ENCODE measurements at regions not wholly inside any gene's neighbourhood (a gene's known extent, or its start where the extent isn't known, plus 50 kb on each side); places are given as distances from the start of the nearest gene placed in this dataset.

- no peaks in the 10 kb centered on the region for H3K36me3 ChIP-seq (ENCODE audit: insufficient read depth, low read length)
- no peak overlapping the region for H3K4me3 ChIP-seq (ENCODE audit: low read depth in 1 of 2, low read length in 2 of 2)
- no peaks in the 10 kb centered on the region for H3K4me1 ChIP-seq (ENCODE audit: insufficient read depth, low read length)
- no peaks in the 10 kb centered on the region for H3K27me3 ChIP-seq (ENCODE audit: control insufficient read depth in 1 of 2, insufficient read depth in 2 of 2, low read length in 2 of 2)
- no peaks in the 10 kb centered on the region for H3K9me3 ChIP-seq (ENCODE audit: low read length)
- no peak overlapping the region for H3K27ac ChIP-seq (ENCODE audit: low read depth, low read length)
- H3K9ac ChIP-seq (ENCODE audit: low read length): no peak overlapping the region
These were observed 201.0 kb upstream of the HS6ST1 start for GRCh38 chr2:128519517-128520215.

GRCh38 chr2:128520340-128520739, 201.7 kb upstream of the HS6ST1 start:
- Histone ChIP-seq H3K9ac (ENCODE audit: low read length) (no peak overlapping the region), H3K4me1 (ENCODE audit: insufficient read depth, low read length) (no peaks in the 10 kb centered on the region), H3K27me3 (ENCODE audit: control insufficient read depth in 1 of 2, insufficient read depth in 2 of 2, low read length in 2 of 2) (no peaks in the 10 kb centered on the region), H3K4me3 (ENCODE audit: low read depth in 1 of 2, low read length in 2 of 2) (no peak overlapping the region), H3K9me3 (ENCODE audit: low read length) (no peaks in the 10 kb centered on the region), H3K36me3 (ENCODE audit: insufficient read depth, low read length) (no peaks in the 10 kb centered on the region), H3K27ac (ENCODE audit: low read depth, low read length) (no peak overlapping the region)

GRCh38 chr2:128520791-128521190, 202.1 kb upstream of the HS6ST1 start:
- Histone ChIP-seq H3K36me3 (ENCODE audit: insufficient read depth, low read length) (no peaks in the 10 kb centered on the region), H3K9me3 (ENCODE audit: low read length) (no peaks in the 10 kb centered on the region), H3K4me3 (ENCODE audit: low read depth in 1 of 2, low read length in 2 of 2) (no peak overlapping the region), H3K27me3 (ENCODE audit: control insufficient read depth in 1 of 2, insufficient read depth in 2 of 2, low read length in 2 of 2) (no peaks in the 10 kb centered on the region), H3K4me1 (ENCODE audit: insufficient read depth, low read length) (no peaks in the 10 kb centered on the region), H3K9ac (ENCODE audit: low read length) (no peak overlapping the region), H3K27ac (ENCODE audit: low read depth, low read length) (no peak overlapping the region)

- Histone ChIP-seq H3K4me1 (ENCODE audit: insufficient read depth, low read length) (no peaks in the 10 kb centered on the region), H3K9ac (ENCODE audit: low read length) (no peak overlapping the region), H3K27me3 (ENCODE audit: control insufficient read depth in 1 of 2, insufficient read depth in 2 of 2, low read length in 2 of 2) (no peaks in the 10 kb centered on the region), H3K27ac (ENCODE audit: low read depth, low read length) (no peak overlapping the region), H3K4me3 (ENCODE audit: low read depth in 1 of 2, low read length in 2 of 2) (no peak overlapping the region), H3K36me3 (ENCODE audit: insufficient read depth, low read length) (no peaks in the 10 kb centered on the region), H3K9me3 (ENCODE audit: low read length) (no peaks in the 10 kb centered on the region)
These were observed 202.8 kb upstream of the HS6ST1 start for GRCh38 chr2:128521482-128521881.

- no peaks in the 10 kb centered on the region for H3K9me3 ChIP-seq (ENCODE audit: low read length)
- H3K27ac ChIP-seq (ENCODE audit: low read depth, low read length): no peak overlapping the region
- H3K4me3 ChIP-seq (ENCODE audit: low read depth in 1 of 2, low read length in 2 of 2): no peak overlapping the region
- no peaks in the 10 kb centered on the region for H3K27me3 ChIP-seq (ENCODE audit: control insufficient read depth in 1 of 2, insufficient read depth in 2 of 2, low read length in 2 of 2)
- no peak overlapping the region for H3K9ac ChIP-seq (ENCODE audit: low read length)
- H3K4me1 ChIP-seq (ENCODE audit: insufficient read depth, low read length): no peaks in the 10 kb centered on the region
- no peaks in the 10 kb centered on the region for H3K36me3 ChIP-seq (ENCODE audit: insufficient read depth, low read length)
These were observed 204.2 kb upstream of the HS6ST1 start for GRCh38 chr2:128522829-128523228.

GRCh38 chr2:128523457-128523856, 204.8 kb upstream of the HS6ST1 start:
- no peaks in the 10 kb centered on the region for H3K9me3 ChIP-seq (ENCODE audit: low read length)
- no peak overlapping the region for H3K9ac ChIP-seq (ENCODE audit: low read length)
- no peaks in the 10 kb centered on the region for H3K4me1 ChIP-seq (ENCODE audit: insufficient read depth, low read length)
- H3K36me3 ChIP-seq (ENCODE audit: insufficient read depth, low read length): no peaks in the 10 kb centered on the region
- H3K4me3 ChIP-seq (ENCODE audit: low read depth in 1 of 2, low read length in 2 of 2): no peak overlapping the region
- H3K27me3 ChIP-seq (ENCODE audit: control insufficient read depth in 1 of 2, insufficient read depth in 2 of 2, low read length in 2 of 2): no peaks in the 10 kb centered on the region
- no peak overlapping the region for H3K27ac ChIP-seq (ENCODE audit: low read depth, low read length)

GRCh38 chr2:128524183-128524582, 205.5 kb upstream of the HS6ST1 start:
- H3K9me3 ChIP-seq (ENCODE audit: low read length): no peaks in the 10 kb centered on the region
- no peak overlapping the region for H3K9ac ChIP-seq (ENCODE audit: low read length)
- H3K27me3 ChIP-seq (ENCODE audit: control insufficient read depth in 1 of 2, insufficient read depth in 2 of 2, low read length in 2 of 2): no peaks in the 10 kb centered on the region
- no peak overlapping the region for H3K4me3 ChIP-seq (ENCODE audit: low read depth in 1 of 2, low read length in 2 of 2)
- no peaks in the 10 kb centered on the region for H3K4me1 ChIP-seq (ENCODE audit: insufficient read depth, low read length)
- H3K27ac ChIP-seq (ENCODE audit: low read depth, low read length): no peak overlapping the region
- H3K36me3 ChIP-seq (ENCODE audit: insufficient read depth, low read length): no peaks in the 10 kb centered on the region

GRCh38 chr2:128525653-128526052, 207.0 kb upstream of the HS6ST1 start:
- no peak overlapping the region for H3K4me3 ChIP-seq (ENCODE audit: low read depth in 1 of 2, low read length in 2 of 2)
- H3K27me3 ChIP-seq (ENCODE audit: control insufficient read depth in 1 of 2, insufficient read depth in 2 of 2, low read length in 2 of 2): no peaks in the 10 kb centered on the region
- H3K9me3 ChIP-seq (ENCODE audit: low read length): no peaks in the 10 kb centered on the region
- H3K27ac ChIP-seq (ENCODE audit: low read depth, low read length): no peak overlapping the region
- no peaks in the 10 kb centered on the region for H3K4me1 ChIP-seq (ENCODE audit: insufficient read depth, low read length)
- no peaks in the 10 kb centered on the region for H3K36me3 ChIP-seq (ENCODE audit: insufficient read depth, low read length)
- no peak overlapping the region for H3K9ac ChIP-seq (ENCODE audit: low read length)

GRCh38 chr2:128526455-128526976, 207.8 kb upstream of the HS6ST1 start:
- H3K27ac ChIP-seq (ENCODE audit: low read depth, low read length): no peak overlapping the region
- H3K9me3 ChIP-seq (ENCODE audit: low read length): no peaks in the 10 kb centered on the region
- no peak overlapping the region for H3K9ac ChIP-seq (ENCODE audit: low read length)
- H3K4me3 ChIP-seq (ENCODE audit: low read depth in 1 of 2, low read length in 2 of 2): no peak overlapping the region
- no peaks in the 10 kb centered on the region for H3K27me3 ChIP-seq (ENCODE audit: control insufficient read depth in 1 of 2, insufficient read depth in 2 of 2, low read length in 2 of 2)
- H3K36me3 ChIP-seq (ENCODE audit: insufficient read depth, low read length): no peaks in the 10 kb centered on the region
- H3K4me1 ChIP-seq (ENCODE audit: insufficient read depth, low read length): no peaks in the 10 kb centered on the region

- no peak overlapping the region for H3K9ac ChIP-seq (ENCODE audit: low read length)
- H3K27ac ChIP-seq (ENCODE audit: low read depth, low read length): no peak overlapping the region
- H3K4me1 ChIP-seq (ENCODE audit: insufficient read depth, low read length): no peaks in the 10 kb centered on the region
- no peaks in the 10 kb centered on the region for H3K27me3 ChIP-seq (ENCODE audit: control insufficient read depth in 1 of 2, insufficient read depth in 2 of 2, low read length in 2 of 2)
- no peaks in the 10 kb centered on the region for H3K36me3 ChIP-seq (ENCODE audit: insufficient read depth, low read length)
- no peaks in the 10 kb centered on the region for H3K9me3 ChIP-seq (ENCODE audit: low read length)
- H3K4me3 ChIP-seq (ENCODE audit: low read depth in 1 of 2, low read length in 2 of 2): no peak overlapping the region
These were observed 209.5 kb upstream of the HS6ST1 start for GRCh38 chr2:128528133-128528532.

GRCh38 chr2:128530025-128530573, 211.4 kb upstream of the HS6ST1 start:
- Histone ChIP-seq H3K27me3 (ENCODE audit: control insufficient read depth in 1 of 2, insufficient read depth in 2 of 2, low read length in 2 of 2) (no peaks in the 10 kb centered on the region), H3K36me3 (ENCODE audit: insufficient read depth, low read length) (no peaks in the 10 kb centered on the region), H3K4me3 (ENCODE audit: low read depth in 1 of 2, low read length in 2 of 2) (no peak overlapping the region), H3K9ac (ENCODE audit: low read length) (no peak overlapping the region), H3K9me3 (ENCODE audit: low read length) (no peaks in the 10 kb centered on the region), H3K27ac (ENCODE audit: low read depth, low read length) (no peak overlapping the region), H3K4me1 (ENCODE audit: insufficient read depth, low read length) (no peaks in the 10 kb centered on the region)

GRCh38 chr2:128531856-128532255, 213.2 kb upstream of the HS6ST1 start:
- no peaks in the 10 kb centered on the region for H3K9me3 ChIP-seq (ENCODE audit: low read length)

More at GRCh38 chr2:128531856-128532255, 213.2 kb upstream of the HS6ST1 start:
- Histone ChIP-seq H3K4me3 (ENCODE audit: low read depth in 1 of 2, low read length in 2 of 2) (no peak overlapping the region), H3K27me3 (ENCODE audit: control insufficient read depth in 1 of 2, insufficient read depth in 2 of 2, low read length in 2 of 2) (no peaks in the 10 kb centered on the region), H3K27ac (ENCODE audit: low read depth, low read length) (no peak overlapping the region), H3K9ac (ENCODE audit: low read length) (no peak overlapping the region), H3K36me3 (ENCODE audit: insufficient read depth, low read length) (no peaks in the 10 kb centered on the region), H3K4me1 (ENCODE audit: insufficient read depth, low read length) (no peaks in the 10 kb centered on the region)

All from muscle layer of colon (tissue), 2 donors.